ENCODE measurements at regions not wholly inside any gene's neighbourhood (a gene's known extent, or its start where the extent isn't known, plus 50 kb on each side); places are given as distances from the start of the nearest gene placed in this dataset.

GRCh38 chr18:75823471-75823870 is 396.0 kb upstream of the SMIM21 start:
- no peaks in the 10 kb centered on the region for H3K27me3 ChIP-seq (ENCODE audit: insufficient read depth, low read length)
- H2AFZ ChIP-seq (ENCODE audit: low read length, unreplicated experiment) = no peak overlapping the region
- H3K36me3 ChIP-seq (ENCODE audit: insufficient read depth, low read length) = no peaks in the 10 kb centered on the region
- no peak overlapping the region for H3K27ac ChIP-seq (ENCODE audit: low read depth, low read length)
- no peaks in the 10 kb centered on the region for H3K4me1 ChIP-seq (ENCODE audit: control insufficient read depth, insufficient read depth, low read length, unreplicated experiment)
- no peaks in the 10 kb centered on the region for H3K79me2 ChIP-seq (ENCODE audit: control insufficient read depth, insufficient read depth, low read length, unreplicated experiment)
- H3K4me3 ChIP-seq (ENCODE audit: low read depth, low read length) = no peak overlapping the region

- no peaks in the 10 kb centered on the region for H3K4me1 ChIP-seq (ENCODE audit: control insufficient read depth, insufficient read depth, low read length, unreplicated experiment)
- H2AFZ ChIP-seq (ENCODE audit: low read length, unreplicated experiment) = no peak overlapping the region
- H3K79me2 ChIP-seq (ENCODE audit: control insufficient read depth, insufficient read depth, low read length, unreplicated experiment) = no peaks in the 10 kb centered on the region
- H3K36me3 ChIP-seq (ENCODE audit: insufficient read depth, low read length) = no peaks in the 10 kb centered on the region
- no peak overlapping the region for H3K27ac ChIP-seq (ENCODE audit: low read depth, low read length)
- no peaks in the 10 kb centered on the region for H3K27me3 ChIP-seq (ENCODE audit: insufficient read depth, low read length)
- H3K4me3 ChIP-seq (ENCODE audit: low read depth, low read length) = no peak overlapping the region
Observed at GRCh38 chr18:75818383-75818782, 390.9 kb upstream of the SMIM21 start.

DNA sequence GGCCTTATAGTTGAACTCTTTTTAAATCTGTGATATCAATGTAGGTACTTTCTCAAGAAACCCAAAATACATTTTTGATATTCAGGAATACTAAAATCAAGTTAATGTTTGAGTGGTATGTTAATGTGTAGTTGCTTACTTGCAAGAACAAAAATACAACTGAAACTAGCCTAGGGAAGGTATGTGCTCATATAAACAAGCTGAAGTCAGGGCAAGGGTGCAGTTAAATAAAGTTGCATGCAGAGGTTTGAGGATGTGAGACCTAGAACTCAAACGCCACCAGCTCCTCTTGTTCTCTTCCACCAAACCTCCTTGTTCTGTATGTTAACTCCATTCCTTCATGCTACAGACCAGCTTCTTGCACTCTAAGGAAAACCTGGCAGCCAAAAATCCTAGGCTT is 388.3 kb upstream of the SMIM21 start:
- Histone ChIP-seq H3K27ac (ENCODE audit: low read depth, low read length) (no peak overlapping the region), H3K36me3 (ENCODE audit: insufficient read depth, low read length) (no peaks in the 10 kb centered on the region), H3K4me3 (ENCODE audit: low read depth, low read length) (no peak overlapping the region), H3K79me2 (ENCODE audit: control insufficient read depth, insufficient read depth, low read length, unreplicated experiment) (no peaks in the 10 kb centered on the region), H3K4me1 (ENCODE audit: control insufficient read depth, insufficient read depth, low read length, unreplicated experiment) (no peaks in the 10 kb centered on the region), H2AFZ (ENCODE audit: low read length, unreplicated experiment) (no peak overlapping the region), H3K27me3 (ENCODE audit: insufficient read depth, low read length) (no peaks in the 10 kb centered on the region)

GRCh38 chr18:75812761-75813160 is 385.3 kb upstream of the SMIM21 start:
- Histone ChIP-seq H2AFZ (ENCODE audit: low read length, unreplicated experiment) (no peak overlapping the region), H3K4me3 (ENCODE audit: low read depth, low read length) (no peak overlapping the region), H3K27me3 (ENCODE audit: insufficient read depth, low read length) (no peaks in the 10 kb centered on the region), H3K4me1 (ENCODE audit: control insufficient read depth, insufficient read depth, low read length, unreplicated experiment) (no peaks in the 10 kb centered on the region), H3K36me3 (ENCODE audit: insufficient read depth, low read length) (no peaks in the 10 kb centered on the region), H3K27ac (ENCODE audit: low read depth, low read length) (no peak overlapping the region), H3K79me2 (ENCODE audit: control insufficient read depth, insufficient read depth, low read length, unreplicated experiment) (no peaks in the 10 kb centered on the region)

- H2AFZ ChIP-seq (ENCODE audit: low read length, unreplicated experiment) = no peak overlapping the region
- no peak overlapping the region for H3K27ac ChIP-seq (ENCODE audit: low read depth, low read length)
- no peaks in the 10 kb centered on the region for H3K4me1 ChIP-seq (ENCODE audit: control insufficient read depth, insufficient read depth, low read length, unreplicated experiment)
- no peak overlapping the region for H3K4me3 ChIP-seq (ENCODE audit: low read depth, low read length)
- no peaks in the 10 kb centered on the region for H3K36me3 ChIP-seq (ENCODE audit: insufficient read depth, low read length)
- H3K79me2 ChIP-seq (ENCODE audit: control insufficient read depth, insufficient read depth, low read length, unreplicated experiment) = no peaks in the 10 kb centered on the region
- H3K27me3 ChIP-seq (ENCODE audit: insufficient read depth, low read length) = no peaks in the 10 kb centered on the region
Observed at GRCh38 chr18:75810961-75811551, 383.6 kb upstream of the SMIM21 start.

DNA sequence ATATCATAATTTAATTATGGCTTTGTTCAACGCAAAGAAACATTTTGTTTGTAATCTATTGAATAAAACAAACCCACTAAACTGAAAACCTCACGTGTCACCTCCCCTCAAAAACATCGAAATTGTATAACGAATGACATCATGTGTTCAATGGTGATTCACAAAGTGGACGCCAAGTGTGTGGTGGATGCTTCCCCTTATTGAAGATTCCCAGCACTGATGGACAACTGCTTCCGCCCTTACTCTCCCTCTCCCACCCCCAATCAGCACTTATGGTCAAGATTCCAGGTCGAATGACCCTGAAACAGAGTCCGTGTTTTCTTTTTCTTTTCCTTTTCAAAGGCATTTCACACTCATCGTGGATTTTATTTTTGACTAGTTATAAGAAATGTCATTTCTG is 383.0 kb upstream of the SMIM21 start:
- Histone ChIP-seq H3K27me3 (ENCODE audit: insufficient read depth, low read length) (no peaks in the 10 kb centered on the region), H3K27ac (ENCODE audit: low read depth, low read length) (no peak overlapping the region), H3K4me1 (ENCODE audit: control insufficient read depth, insufficient read depth, low read length, unreplicated experiment) (no peaks in the 10 kb centered on the region), H3K79me2 (ENCODE audit: control insufficient read depth, insufficient read depth, low read length, unreplicated experiment) (no peaks in the 10 kb centered on the region), H2AFZ (ENCODE audit: low read length, unreplicated experiment) (no peak overlapping the region), H3K4me3 (ENCODE audit: low read depth, low read length) (no peak overlapping the region), H3K36me3 (ENCODE audit: insufficient read depth, low read length) (no peaks in the 10 kb centered on the region)

DNA sequence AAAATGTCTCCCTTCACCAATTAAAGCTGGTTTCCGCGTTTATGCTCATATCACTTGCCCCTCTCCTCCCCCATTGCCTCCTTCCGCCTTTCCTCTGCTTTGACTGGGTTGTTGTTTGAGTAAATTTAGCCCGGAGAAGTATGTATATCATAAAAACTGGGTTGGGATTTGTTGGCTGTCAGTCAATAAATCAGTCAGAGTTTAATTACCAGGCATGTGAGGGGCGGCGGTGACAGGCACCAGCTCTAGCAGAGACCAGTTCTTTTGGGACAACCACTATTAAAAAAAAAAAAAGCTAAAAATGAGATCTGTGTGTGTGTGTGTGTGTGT is 382.4 kb upstream of the SMIM21 start:
- no peak overlapping the region for H3K27ac ChIP-seq (ENCODE audit: low read depth, low read length)
- H3K79me2 ChIP-seq (ENCODE audit: control insufficient read depth, insufficient read depth, low read length, unreplicated experiment) = no peaks in the 10 kb centered on the region
- H2AFZ ChIP-seq (ENCODE audit: low read length, unreplicated experiment) = no peak overlapping the region
- H3K27me3 ChIP-seq (ENCODE audit: insufficient read depth, low read length) = no peaks in the 10 kb centered on the region
- no peaks in the 10 kb centered on the region for H3K4me1 ChIP-seq (ENCODE audit: control insufficient read depth, insufficient read depth, low read length, unreplicated experiment)
- no peaks in the 10 kb centered on the region for H3K36me3 ChIP-seq (ENCODE audit: insufficient read depth, low read length)
- no peak overlapping the region for H3K4me3 ChIP-seq (ENCODE audit: low read depth, low read length)

DNA sequence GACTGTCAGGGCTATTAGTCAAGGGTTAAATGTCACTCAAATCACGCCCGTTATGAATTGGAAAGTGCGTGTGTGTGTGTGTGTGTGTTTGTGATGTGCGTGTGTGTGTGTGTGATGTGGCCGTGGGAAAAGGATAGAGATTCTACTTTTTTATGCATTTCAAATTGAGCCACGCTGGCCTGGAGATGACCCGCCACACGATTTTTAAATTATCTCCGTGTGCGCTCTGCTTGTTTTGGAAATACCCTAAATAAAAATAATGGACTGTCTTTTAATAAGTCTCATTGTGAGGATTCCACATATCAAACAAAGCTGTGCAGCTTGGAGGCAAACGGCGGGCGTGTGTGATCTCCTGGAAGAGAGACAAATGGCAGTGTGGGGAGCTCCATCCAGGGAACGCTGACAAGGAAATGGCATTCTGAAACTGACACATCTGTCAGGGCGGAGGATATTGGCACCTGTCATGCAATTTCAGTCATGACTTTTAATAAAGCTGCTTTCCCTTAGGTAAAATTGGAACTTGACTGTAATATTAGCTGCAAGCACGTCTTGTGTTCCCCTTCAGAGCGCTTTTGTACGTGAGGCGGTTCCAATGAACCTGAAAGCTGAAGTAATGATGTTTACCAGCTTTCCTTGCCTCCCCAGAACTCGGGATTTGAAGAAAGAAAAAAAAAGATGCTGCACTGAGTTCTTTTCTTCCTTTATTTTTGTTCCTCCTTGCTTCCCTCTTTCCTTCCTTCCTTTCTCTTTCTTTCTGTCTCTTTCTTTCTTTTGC is 381.8 kb upstream of the SMIM21 start:
- no peak overlapping the region for H3K4me3 ChIP-seq (ENCODE audit: low read depth, low read length)
- H3K79me2 ChIP-seq (ENCODE audit: control insufficient read depth, insufficient read depth, low read length, unreplicated experiment) = no peaks in the 10 kb centered on the region
- no peak overlapping the region for H2AFZ ChIP-seq (ENCODE audit: low read length, unreplicated experiment)
- no peaks in the 10 kb centered on the region for H3K4me1 ChIP-seq (ENCODE audit: control insufficient read depth, insufficient read depth, low read length, unreplicated experiment)
- H3K27me3 ChIP-seq (ENCODE audit: insufficient read depth, low read length) = no peaks in the 10 kb centered on the region
- no peak overlapping the region for H3K27ac ChIP-seq (ENCODE audit: low read depth, low read length)
- no peaks in the 10 kb centered on the region for H3K36me3 ChIP-seq (ENCODE audit: insufficient read depth, low read length)

DNA sequence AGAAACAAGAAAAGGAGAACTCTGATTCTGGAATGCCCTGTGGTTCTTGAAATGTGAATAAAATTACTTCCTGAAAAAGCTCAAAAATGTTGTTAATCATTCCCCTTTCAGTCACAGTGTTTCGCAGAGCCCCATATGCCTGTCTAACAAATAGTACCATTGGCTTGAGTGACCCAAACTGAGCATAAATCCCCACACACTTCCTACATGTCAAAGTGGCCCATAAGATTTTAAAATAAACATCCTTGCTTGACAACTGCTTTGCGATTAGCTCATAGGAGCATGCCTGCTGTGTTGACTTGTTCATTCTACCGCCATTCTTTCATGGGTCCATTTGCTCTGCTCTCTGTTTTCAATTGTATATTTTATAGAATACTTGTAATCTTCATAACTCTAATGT is 377.8 kb upstream of the SMIM21 start:
- Histone ChIP-seq H3K79me2 (ENCODE audit: control insufficient read depth, insufficient read depth, low read length, unreplicated experiment) (no peaks in the 10 kb centered on the region), H3K4me1 (ENCODE audit: control insufficient read depth, insufficient read depth, low read length, unreplicated experiment) (no peaks in the 10 kb centered on the region), H2AFZ (ENCODE audit: low read length, unreplicated experiment) (no peak overlapping the region), H3K27ac (ENCODE audit: low read depth, low read length) (no peak overlapping the region), H3K27me3 (ENCODE audit: insufficient read depth, low read length) (no peaks in the 10 kb centered on the region), H3K4me3 (ENCODE audit: low read depth, low read length) (no peak overlapping the region), H3K36me3 (ENCODE audit: insufficient read depth, low read length) (no peaks in the 10 kb centered on the region)

DNA sequence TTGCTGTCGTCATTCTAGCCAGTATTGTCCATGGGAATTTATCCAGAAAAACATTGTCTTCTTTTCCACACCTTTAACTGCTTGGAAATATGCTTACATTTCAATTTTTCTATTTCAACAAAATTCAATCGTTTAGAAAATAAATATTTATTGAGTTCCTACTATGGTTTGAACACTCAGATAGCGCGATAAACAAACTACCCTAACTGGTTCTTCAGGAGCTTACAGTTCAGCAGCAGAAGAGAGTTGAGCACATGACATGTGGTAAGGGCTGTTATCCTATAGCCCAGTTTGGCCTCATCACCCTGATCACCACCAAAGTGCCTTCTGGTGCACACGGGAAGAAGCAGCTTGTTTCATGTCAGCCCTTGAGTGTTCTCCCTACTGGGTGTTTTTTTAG is 375.2 kb upstream of the SMIM21 start:
- H3K79me2 ChIP-seq (ENCODE audit: control insufficient read depth, insufficient read depth, low read length, unreplicated experiment) = no peaks in the 10 kb centered on the region
- H2AFZ ChIP-seq (ENCODE audit: low read length, unreplicated experiment) = no peak overlapping the region
- H3K27ac ChIP-seq (ENCODE audit: low read depth, low read length) = no peak overlapping the region
- H3K4me1 ChIP-seq (ENCODE audit: control insufficient read depth, insufficient read depth, low read length, unreplicated experiment) = no peaks in the 10 kb centered on the region
- no peaks in the 10 kb centered on the region for H3K27me3 ChIP-seq (ENCODE audit: insufficient read depth, low read length)
- H3K4me3 ChIP-seq (ENCODE audit: low read depth, low read length) = no peak overlapping the region
- H3K36me3 ChIP-seq (ENCODE audit: insufficient read depth, low read length) = no peaks in the 10 kb centered on the region

GRCh38 chr18:75801178-75801577 is 373.7 kb upstream of the SMIM21 start:
- Histone ChIP-seq H3K27me3 (ENCODE audit: insufficient read depth, low read length) (no peaks in the 10 kb centered on the region), H3K27ac (ENCODE audit: low read depth, low read length) (no peak overlapping the region), H3K36me3 (ENCODE audit: insufficient read depth, low read length) (no peaks in the 10 kb centered on the region), H2AFZ (ENCODE audit: low read length, unreplicated experiment) (no peak overlapping the region), H3K4me3 (ENCODE audit: low read depth, low read length) (no peak overlapping the region), H3K4me1 (ENCODE audit: control insufficient read depth, insufficient read depth, low read length, unreplicated experiment) (no peaks in the 10 kb centered on the region), H3K79me2 (ENCODE audit: control insufficient read depth, insufficient read depth, low read length, unreplicated experiment) (no peaks in the 10 kb centered on the region)

Data from ACC112 (cell line).